ENCODE measurements at regions not wholly inside any gene's neighbourhood (a gene's known extent, or its start where the extent isn't known, plus 50 kb on each side); places are given as distances from the start of the nearest gene placed in this dataset.

GRCh38 chr7:15123901-15124300 lies 221.3 kb upstream of the DGKB start:
- no peak for TF ChIP-seq CTCF (IDR thresholded peaks at IDR 0.05)
- TF ChIP-seq POLR2A (IDR thresholded peaks at IDR 0.05): no peak
